HG03039 (cell line): ENCODE measurements at regions not wholly inside any gene's neighbourhood (a gene's known extent, or its start where the extent isn't known, plus 50 kb on each side); places are given as distances from the start of the nearest gene placed in this dataset.
A peak's percentile ranks its signal among the peaks of the same experiment; 100 is the strongest.
"Not testable (repeated sequence)": the region's sequence is repeated elsewhere in the genome, so short reads cannot be mapped to it uniquely, and the experiment has no call there.

Source experiments
- ATAC-seq: cut with Tn5 transposase; IDR thresholded peaks from one replicate; pipeline ENCODE4 v1.9.1; 2021; ENCODE audit warnings: mild to moderate bottlenecking, moderate library complexity; ENCODE audit not compliant: unreplicated experiment

GRCh38 chr15:30470601-30471365 is 56.7 kb upstream of the GOLGA8R start:
- ATAC-seq: peak; percentile 94

GRCh38 chr15:30471366-30471749 is 57.3 kb upstream of the GOLGA8R start:
- ATAC-seq: not testable (repeated sequence)

- ATAC-seq: not testable (repeated sequence)
These were observed 57.9 kb upstream of the GOLGA8R start for GRCh38 chr15:30471817-30472551.

GRCh38 chr15:30484887-30485286 is 67.0 kb upstream of the GOLGA8Q start:
- not testable (repeated sequence) for ATAC-seq

- not testable (repeated sequence) for ATAC-seq
These were observed 62.6 kb upstream of the GOLGA8Q start for GRCh38 chr15:30489237-30489636.

GRCh38 chr15:30490334-30490733 is 61.5 kb upstream of the GOLGA8Q start:
- not testable (repeated sequence) for ATAC-seq

- not testable (repeated sequence) for ATAC-seq
These were observed 57.9 kb upstream of the GOLGA8Q start for GRCh38 chr15:30493947-30494346.

GRCh38 chr15:30497275-30497674 is 54.6 kb upstream of the GOLGA8Q start:
- ATAC-seq: not testable (repeated sequence)

- ATAC-seq: not testable (repeated sequence)
These were observed 52.6 kb upstream of the GOLGA8Q start for GRCh38 chr15:30499233-30499632.

GRCh38 chr15:30500511-30500910 is 51.3 kb upstream of the GOLGA8Q start:
- ATAC-seq: not testable (repeated sequence)
